VCaP (cell line): ENCODE measurements at regions not wholly inside any gene's neighbourhood (a gene's known extent, or its start where the extent isn't known, plus 50 kb on each side); places are given as distances from the start of the nearest gene placed in this dataset.

ENCODE experiments used
- H3K27ac ChIP-seq: fragments of 450-650 bp; 2 replicates; pipeline ENCODE4 v1.5.1; 2017
- TF ChIP-seq, protein P1 (sequence below): fragments of 450-650 bp; conservative IDR thresholded peaks from 2 replicates; pipeline ENCODE4 v1.5.1; 2017; ENCODE audit warnings: mild to moderate bottlenecking, moderate library complexity

DNA sequence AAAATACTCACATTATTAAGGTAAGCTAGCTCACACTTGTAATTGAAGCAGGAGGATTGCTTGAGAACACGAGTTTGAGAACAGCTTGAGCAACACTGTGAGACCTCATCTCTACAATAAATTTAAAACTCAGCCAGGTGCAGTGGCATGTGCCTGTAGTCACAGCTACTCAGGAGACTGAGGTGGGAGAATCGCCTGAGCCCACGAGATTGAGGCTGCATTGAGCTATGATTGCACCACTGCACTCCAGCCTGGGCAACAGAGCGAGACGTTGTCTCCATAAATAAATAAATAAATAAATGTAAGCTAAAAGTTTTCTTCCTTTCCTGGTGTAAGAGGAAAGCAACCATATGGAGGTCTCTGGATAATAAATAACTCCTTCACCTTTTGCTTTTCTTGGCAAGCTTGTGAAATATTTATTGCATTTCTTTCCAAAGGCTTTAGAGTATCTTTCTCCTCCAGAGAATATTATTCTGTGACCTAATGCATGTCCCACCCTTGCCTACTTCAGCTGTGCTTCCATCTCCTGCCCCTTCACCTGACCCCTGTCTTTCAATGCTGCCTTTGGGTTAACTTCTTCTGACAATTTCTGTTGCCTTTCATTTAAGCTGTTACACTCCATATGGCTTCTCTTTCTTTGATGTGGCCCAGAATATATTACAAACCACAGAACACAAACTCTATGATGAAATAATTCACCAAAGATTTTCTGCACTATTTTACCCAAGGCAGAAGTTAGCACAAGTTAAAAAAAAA lies 280.7 kb upstream of the RND3 start:
- TF ChIP-seq, protein P1, sequence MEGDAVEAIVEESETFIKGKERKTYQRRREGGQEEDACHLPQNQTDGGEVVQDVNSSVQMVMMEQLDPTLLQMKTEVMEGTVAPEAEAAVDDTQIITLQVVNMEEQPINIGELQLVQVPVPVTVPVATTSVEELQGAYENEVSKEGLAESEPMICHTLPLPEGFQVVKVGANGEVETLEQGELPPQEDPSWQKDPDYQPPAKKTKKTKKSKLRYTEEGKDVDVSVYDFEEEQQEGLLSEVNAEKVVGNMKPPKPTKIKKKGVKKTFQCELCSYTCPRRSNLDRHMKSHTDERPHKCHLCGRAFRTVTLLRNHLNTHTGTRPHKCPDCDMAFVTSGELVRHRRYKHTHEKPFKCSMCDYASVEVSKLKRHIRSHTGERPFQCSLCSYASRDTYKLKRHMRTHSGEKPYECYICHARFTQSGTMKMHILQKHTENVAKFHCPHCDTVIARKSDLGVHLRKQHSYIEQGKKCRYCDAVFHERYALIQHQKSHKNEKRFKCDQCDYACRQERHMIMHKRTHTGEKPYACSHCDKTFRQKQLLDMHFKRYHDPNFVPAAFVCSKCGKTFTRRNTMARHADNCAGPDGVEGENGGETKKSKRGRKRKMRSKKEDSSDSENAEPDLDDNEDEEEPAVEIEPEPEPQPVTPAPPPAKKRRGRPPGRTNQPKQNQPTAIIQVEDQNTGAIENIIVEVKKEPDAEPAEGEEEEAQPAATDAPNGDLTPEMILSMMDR, result no peak
- no peak overlapping the region for H3K27ac ChIP-seq

DNA sequence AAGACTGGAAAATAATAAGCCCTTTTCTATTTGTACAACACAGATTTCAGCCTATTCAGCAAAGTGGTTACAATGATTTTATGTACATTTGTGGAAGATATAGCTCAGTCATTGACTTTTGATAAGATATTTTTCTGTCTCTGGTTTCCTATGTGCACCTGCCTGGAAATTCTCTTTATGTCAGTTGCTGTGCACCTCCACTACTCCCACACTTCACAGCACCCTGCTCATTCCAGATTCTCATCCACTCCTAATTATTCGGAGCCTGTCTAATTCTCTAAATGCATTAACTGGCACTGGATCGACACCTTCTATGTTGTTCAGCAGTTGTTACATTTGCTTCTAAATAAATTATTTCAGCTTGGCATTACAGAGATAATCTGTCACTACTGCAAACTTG lies 275.1 kb upstream of the RND3 start:
- TF ChIP-seq, protein P1, result no peak
- H3K27ac ChIP-seq, result no peak overlapping the region

DNA sequence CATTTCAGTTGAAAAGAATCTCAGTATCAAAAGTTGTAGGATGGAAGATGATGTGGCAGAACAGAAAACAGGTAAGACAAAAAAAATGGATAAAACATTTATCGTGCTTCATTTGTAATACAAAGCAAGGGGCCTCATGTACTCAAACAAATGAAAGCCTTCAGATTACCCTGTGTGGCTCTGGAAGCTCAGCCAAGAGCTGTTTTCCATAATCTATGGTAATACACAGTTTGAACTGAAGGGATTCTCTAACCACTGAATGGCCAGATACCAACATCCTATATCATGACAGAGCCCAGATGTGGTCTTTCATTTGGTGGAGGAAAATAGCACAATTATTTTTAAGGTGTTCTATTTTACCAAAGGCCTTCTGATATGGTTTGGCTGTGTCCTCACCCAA lies 272.1 kb upstream of the RND3 start:
- TF ChIP-seq, protein P1, result no peak
- no peak overlapping the region for H3K27ac ChIP-seq

DNA sequence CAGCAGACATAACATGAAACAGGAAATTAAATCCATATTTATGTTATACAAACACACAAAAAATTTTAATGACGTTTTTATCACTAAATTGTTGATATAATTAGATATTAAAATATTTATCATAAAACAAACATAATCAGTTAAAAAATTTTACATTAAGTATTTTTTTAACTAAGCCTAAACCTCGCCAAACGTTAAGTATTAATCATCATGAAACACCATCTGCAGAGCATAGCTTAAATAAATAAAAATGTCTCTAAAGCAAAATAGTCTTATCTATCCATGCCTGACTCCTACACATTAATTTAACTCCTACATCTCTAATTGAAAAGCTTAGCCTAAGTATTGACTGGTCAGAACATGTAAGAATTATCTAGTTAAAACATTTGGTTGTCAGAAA lies 271.6 kb upstream of the RND3 start:
- H3K27ac ChIP-seq, result no peak overlapping the region
- TF ChIP-seq, protein P1, result no peak

DNA sequence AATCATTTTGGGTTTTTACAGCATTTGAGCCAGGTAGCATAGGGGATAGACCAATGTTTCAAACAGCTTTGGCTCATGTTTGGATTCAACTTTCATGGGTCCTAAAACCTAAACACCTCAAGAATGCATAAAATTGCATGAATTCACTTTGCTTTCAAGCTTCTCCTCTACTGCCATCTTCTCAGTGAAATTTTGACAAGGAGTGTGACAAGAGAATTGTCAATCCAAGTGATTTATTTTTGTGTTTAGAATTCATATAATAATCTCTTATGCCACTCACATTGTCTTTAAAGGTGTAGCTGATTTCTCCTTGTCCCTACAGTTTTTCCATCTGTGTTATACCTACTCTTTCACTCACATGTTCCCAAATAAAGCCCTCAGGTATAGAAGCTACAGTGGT lies 264.8 kb upstream of the RND3 start:
- no peak overlapping the region for H3K27ac ChIP-seq
- TF ChIP-seq, protein P1, result no peak

DNA sequence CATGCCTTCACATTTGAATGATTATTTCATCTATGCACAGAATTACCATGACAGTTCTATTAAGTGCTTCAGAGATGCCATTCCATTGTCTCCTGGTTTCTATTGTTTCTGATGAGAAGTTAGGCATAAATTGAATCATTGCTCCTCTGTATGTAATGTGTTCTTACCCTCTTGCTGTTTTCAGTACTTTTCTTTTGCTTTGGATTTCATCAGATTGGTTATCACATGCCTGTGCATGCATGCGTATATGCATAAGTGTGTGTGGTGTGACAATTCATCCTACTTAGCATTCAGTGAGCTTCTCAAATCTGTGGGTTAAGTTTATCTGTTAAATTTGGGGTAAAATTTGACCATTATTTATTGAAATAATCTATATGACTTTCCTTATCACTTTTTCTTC lies 263.3 kb upstream of the RND3 start:
- TF ChIP-seq, protein P1, result no peak
- no peak overlapping the region for H3K27ac ChIP-seq

DNA sequence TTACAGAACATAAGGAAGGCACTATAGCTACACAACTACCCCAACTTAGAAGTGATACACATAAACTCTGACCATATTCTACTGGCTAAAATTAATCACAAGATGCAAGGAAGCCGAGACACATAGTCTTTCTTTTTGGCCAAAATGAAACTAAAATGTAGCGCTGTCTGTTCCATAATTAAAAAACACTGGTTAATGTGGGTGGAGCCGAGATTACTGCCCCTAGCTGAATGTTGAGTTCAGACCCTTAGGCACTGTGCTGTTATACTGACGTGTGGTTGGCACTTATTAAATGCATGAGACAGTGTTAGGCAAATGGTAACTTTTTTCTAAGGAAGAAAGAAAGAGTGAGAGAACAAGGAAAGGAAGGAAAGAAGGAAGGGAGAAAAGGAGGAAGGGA lies 254.6 kb upstream of the RND3 start:
- no peak overlapping the region for H3K27ac ChIP-seq
- TF ChIP-seq, protein P1, result no peak
